HUES64 (cell line): ENCODE measurements at regions not wholly inside any gene's neighbourhood (a gene's known extent, or its start where the extent isn't known, plus 50 kb on each side); places are given as distances from the start of the nearest gene placed in this dataset.
"Not testable (repeated sequence)": the region's sequence is repeated elsewhere in the genome, so short reads cannot be mapped to it uniquely, and the experiment has no call there.

Experiments
- H3K27ac ChIP-seq: 2 replicates; pipeline ENCODE4 v1.7.0; 2013; ENCODE audit warnings: low read depth, low read length, inconsistent platforms
- H3K27me3 ChIP-seq: 2 replicates; pipeline ENCODE4 v1.6.1; 2013; ENCODE audit warnings: mild to moderate bottlenecking, low read length; ENCODE audit not compliant: insufficient read depth
- H3K36me3 ChIP-seq: 2 replicates; pipeline ENCODE4 v1.6.1; 2013; ENCODE audit warnings: mild to moderate bottlenecking, low read length; ENCODE audit not compliant: insufficient read depth
- H3K4me1 ChIP-seq: 2 replicates; pipeline ENCODE4 v1.6.1; 2013; ENCODE audit warnings: mild to moderate bottlenecking, low read length, moderate library complexity; ENCODE audit not compliant: insufficient read depth
- H3K4me3 ChIP-seq: 2 replicates; pipeline ENCODE4 v1.5.1; 2013; ENCODE audit warnings: mild to moderate bottlenecking, low read length, moderate library complexity
- H3K9ac ChIP-seq: 2 replicates; pipeline ENCODE4 v1.6.1; 2013; ENCODE audit warnings: mild to moderate bottlenecking, low read depth, low read length
- H3K9me3 ChIP-seq: 2 replicates; pipeline ENCODE4 v1.6.1; 2013; ENCODE audit warnings: low read depth, low read length; ENCODE audit not compliant: insufficient read depth
- WGBS: fragments of 150-250, 120-280 bp; methylation state at CpG from one replicate; pipeline ENCODE4 v1.1.7; 2013; ENCODE audit warnings: missing lambda C conversion rate; 5-methylcytosine and 5-hydroxymethylcytosine counted together

DNA sequence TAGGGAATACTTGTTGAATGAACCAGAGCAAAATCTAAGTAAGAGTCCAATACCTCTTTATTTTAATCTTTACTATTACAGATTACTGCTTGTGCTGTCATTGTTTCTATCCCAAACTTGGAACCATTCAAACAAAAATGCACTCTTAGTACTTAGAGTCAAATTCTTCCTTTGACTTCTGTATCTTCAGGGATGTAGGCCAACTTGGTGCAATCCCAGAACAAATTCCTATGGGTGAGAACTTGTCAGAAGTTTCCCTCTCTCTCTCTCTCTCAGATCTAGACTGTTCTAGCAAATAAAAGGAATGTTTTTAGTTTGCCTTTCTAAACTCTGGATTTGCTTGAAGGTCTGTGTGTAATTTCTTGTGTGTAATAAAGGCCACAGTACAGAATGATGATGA, 329.0 kb upstream of the TMTC4 start:
- H3K27ac ChIP-seq = no peak overlapping the region
- H3K36me3 ChIP-seq = no peaks in the 10 kb centered on the region
- H3K4me1 ChIP-seq = peaks cover 7% of the 10 kb centered on the region
- no peak overlapping the region for H3K4me3 ChIP-seq
- H3K27me3 ChIP-seq = no peaks in the 10 kb centered on the region
- H3K9ac ChIP-seq = no peak overlapping the region
- H3K9me3 ChIP-seq = no peaks in the 10 kb centered on the region

DNA sequence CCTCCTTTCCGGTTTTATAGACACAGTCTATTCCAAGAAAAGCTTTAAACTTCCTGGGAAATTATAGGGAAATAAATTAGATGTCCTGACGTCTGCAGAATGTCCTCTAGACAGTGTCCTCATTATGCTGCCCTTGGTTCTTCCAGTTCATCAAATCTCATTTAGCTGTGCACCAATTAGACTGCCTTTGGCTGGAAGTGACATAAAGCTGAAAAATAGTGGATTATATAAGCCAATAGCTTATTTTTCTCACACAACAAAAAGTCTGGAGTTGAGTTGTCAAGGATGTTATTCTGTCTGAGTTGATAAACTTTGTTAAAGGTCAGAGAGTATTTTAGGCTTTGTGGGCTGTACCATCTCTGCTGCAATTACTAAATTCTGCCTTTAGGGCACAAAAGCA, 314.8 kb upstream of the TMTC4 start:
- H3K27me3 ChIP-seq = no peaks in the 10 kb centered on the region
- H3K9me3 ChIP-seq = peaks cover 2% of the 10 kb centered on the region; the same call in 1 of the 2 replicates
- no peak overlapping the region for H3K9ac ChIP-seq
- no peak overlapping the region for H3K27ac ChIP-seq
- H3K36me3 ChIP-seq = no peaks in the 10 kb centered on the region
- WGBS = 83% methylated on average over 1 of the region's 2 CpGs
- peaks cover 15% of the 10 kb centered on the region for H3K4me1 ChIP-seq
- no peak overlapping the region for H3K4me3 ChIP-seq

DNA sequence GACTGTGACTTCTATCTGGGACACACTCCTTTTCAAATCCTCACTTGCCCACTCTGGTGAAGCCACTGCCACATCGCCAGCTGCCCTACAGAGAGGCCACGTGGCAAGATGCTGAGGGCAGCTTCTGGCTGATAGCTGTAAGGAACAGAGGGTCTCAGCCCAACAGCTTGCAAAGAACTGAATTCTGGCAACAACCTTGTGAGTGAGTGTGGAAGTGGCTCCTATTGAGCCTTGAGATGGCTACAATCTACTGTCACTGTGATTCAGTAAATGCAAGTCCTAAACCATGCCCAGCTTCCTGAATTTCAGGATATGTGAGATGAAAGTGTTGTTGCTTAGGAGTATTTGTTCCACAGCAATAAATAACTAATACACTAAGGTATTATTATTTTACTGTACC, 314.3 kb upstream of the TMTC4 start:
- Histone ChIP-seq H3K27ac (no peak overlapping the region), H3K4me3 (no peak overlapping the region), H3K9ac (no peak overlapping the region), H3K36me3 (no peaks in the 10 kb centered on the region), H3K27me3 (no peaks in the 10 kb centered on the region), H3K4me1 (peaks cover 15% of the 10 kb centered on the region), H3K9me3 (peaks cover 2% of the 10 kb centered on the region; the same call in 1 of the 2 replicates)
- 95% methylated on average over 2 of the region's 2 CpGs for WGBS

DNA sequence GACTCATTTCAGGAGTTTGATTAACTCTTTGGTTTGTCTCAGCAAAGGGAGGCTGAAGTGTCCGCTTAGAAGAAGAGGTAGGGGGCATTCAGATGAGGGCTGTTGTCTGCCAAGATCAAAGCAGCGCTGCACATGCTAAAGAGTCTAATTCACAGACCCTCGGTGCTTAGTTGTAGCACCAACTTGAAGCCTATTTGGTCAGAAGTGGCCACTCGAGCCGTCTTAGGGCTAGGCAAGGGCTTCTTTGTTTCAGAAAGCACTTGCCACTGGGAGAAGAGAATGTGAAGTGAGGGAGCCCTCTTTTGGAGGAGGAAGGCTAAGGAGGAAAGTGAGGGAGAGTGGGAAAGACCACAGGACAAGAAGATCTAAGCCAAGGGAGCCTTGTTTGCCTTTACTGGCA, 313.4 kb upstream of the TMTC4 start:
- no peak overlapping the region for H3K4me3 ChIP-seq
- peak overlapping the region; percentile 39; the same call in 1 of the 2 replicates for H3K9ac ChIP-seq
- H3K27ac ChIP-seq = no peak overlapping the region
- H3K27me3 ChIP-seq = no peaks in the 10 kb centered on the region
- WGBS = 27% methylated on average over 5 of the region's 5 CpGs
- H3K36me3 ChIP-seq = no peaks in the 10 kb centered on the region
- peaks cover 2% of the 10 kb centered on the region; the same call in 1 of the 2 replicates for H3K9me3 ChIP-seq
- peaks cover 15% of the 10 kb centered on the region for H3K4me1 ChIP-seq

DNA sequence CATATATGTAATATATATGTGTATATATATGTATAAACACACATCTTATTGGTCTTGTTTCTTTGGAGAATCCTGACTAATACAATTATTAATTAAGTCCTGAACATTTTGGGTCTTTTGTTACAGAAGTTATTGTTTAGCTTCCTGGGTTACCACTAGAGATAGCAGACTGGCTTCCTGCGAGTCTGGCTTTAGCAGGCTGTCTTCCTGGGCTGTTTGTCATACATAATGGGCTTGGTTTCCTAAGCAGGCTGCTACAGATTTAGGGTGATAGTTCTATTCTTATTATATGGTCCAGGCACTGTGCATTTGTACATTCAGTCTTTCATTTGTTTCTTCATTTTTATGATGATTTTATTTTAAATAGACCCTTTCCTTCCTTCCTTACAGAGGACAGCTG, 312.0 kb upstream of the TMTC4 start:
- Histone ChIP-seq H3K4me1 (peaks cover 15% of the 10 kb centered on the region), H3K9me3 (peaks cover 2% of the 10 kb centered on the region; the same call in 1 of the 2 replicates), H3K9ac (no peak overlapping the region), H3K27ac (no peak overlapping the region), H3K27me3 (no peaks in the 10 kb centered on the region), H3K36me3 (no peaks in the 10 kb centered on the region), H3K4me3 (no peak overlapping the region)
- 75% methylated on average over 1 of the region's 1 CpG for WGBS

DNA sequence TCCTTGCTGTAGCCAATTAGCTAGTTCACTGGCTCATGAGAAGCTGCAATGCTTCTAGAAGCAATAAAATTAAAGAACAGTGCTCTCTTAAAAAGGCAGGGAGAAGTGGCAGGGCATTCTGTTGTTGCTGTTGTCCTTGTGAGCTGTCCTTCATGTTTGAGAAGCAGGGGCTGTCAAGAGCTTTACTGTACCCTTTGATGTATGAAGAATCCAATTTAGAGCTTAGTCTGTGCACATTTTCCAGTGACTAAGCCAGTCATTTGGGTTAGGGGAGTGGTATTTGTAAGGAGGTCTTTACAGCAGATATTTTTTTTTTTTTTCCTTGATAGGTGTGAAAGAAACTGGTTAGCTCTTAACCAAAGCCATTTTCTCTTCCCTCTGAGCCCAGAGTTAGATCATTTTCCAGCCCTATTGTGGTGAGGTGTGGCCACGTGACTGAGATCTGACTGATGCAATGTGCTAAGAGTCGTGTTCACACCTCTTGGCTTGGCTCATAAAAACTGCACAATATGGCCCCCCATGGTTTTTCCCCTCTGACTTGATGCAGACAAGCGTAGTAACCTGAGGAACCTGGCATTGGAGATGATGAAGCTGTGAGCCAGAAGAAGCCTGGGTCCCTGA, 309.6 kb upstream of the TMTC4 start:
- Histone ChIP-seq H3K36me3 (no peaks in the 10 kb centered on the region), H3K9me3 (no peaks in the 10 kb centered on the region), H3K27ac (no peak overlapping the region), H3K9ac (no peak overlapping the region), H3K4me1 (peaks cover 25% of the 10 kb centered on the region), H3K4me3 (no peak overlapping the region), H3K27me3 (no peaks in the 10 kb centered on the region)
- 68% methylated on average over 3 of the region's 3 CpGs for WGBS

DNA sequence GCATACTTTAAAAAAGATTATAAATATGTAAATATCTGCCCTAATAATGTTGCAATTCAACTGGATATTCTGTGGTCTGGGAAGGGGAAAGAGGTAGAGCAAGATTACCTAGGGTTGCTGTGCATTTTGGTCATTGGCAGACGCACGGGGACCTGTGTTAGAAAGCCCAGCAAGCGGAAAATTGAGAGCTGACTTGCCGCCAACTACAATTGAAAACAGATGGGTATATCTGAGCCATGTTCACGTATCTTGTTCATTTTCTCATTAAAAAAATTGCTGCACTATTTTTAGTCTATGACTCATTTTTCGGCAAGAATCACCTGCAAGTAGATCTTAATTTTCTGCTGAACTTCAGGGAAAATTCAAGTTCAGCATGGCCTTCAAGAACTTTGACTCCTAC, 308.5 kb upstream of the TMTC4 start:
- Histone ChIP-seq H3K9me3 (no peaks in the 10 kb centered on the region), H3K27me3 (no peaks in the 10 kb centered on the region), H3K4me1 (peaks cover 24% of the 10 kb centered on the region), H3K9ac (no peak overlapping the region), H3K36me3 (no peaks in the 10 kb centered on the region), H3K27ac (no peak overlapping the region), H3K4me3 (no peak overlapping the region)
- 96% methylated on average over 6 of the region's 6 CpGs for WGBS

DNA sequence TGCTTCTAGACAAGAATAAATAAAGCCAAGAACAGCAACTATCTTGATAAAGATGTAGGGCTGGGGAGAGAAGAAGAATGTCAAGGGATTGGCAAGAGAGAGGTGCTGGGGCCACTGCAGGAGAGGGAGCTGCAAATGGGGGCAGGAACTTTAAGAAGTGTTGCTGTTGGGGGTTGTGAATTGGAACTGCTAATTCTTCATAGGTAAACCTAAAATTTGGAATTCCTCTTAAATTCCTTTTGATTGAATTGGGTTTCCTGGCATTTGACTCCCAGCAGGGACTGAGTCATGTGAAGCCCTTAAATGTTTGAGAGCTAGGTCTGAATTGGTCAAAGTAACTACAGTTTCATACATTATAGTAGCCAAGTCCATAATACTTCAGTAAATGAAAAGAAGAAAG, 305.6 kb upstream of the TMTC4 start:
- Histone ChIP-seq H3K9me3 (no peaks in the 10 kb centered on the region), H3K36me3 (no peaks in the 10 kb centered on the region), H3K27me3 (no peaks in the 10 kb centered on the region), H3K4me1 (0 out of 2 replicates have a peak, but pooled peaks cover 10% of the 10 kb centered on the region), H3K27ac (no peak overlapping the region), H3K4me3 (no peak overlapping the region), H3K9ac (no peak overlapping the region)

DNA sequence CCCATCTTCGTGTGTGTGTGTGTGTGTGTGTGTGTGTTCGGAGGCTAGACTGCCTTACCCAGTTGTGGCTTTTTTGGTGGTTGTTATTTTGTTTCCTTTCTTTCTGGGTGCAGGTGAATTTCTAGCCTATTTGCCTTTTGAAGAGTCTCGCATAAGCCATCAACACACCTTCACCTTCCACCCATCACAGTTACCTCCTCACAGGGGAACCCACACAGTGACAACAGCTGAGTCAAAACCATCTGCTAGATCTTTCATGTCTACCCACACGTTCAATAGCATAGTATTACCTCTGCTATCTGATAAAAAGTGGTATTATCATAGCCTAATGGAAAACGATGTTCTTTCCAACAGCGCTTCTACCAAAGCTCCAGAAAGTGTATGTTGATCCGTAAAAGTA, 303.2 kb upstream of the TMTC4 start:
- H3K9ac ChIP-seq = no peak overlapping the region
- no peak overlapping the region for H3K27ac ChIP-seq
- H3K27me3 ChIP-seq = no peaks in the 10 kb centered on the region
- no peaks in the 10 kb centered on the region for H3K9me3 ChIP-seq
- H3K36me3 ChIP-seq = no peaks in the 10 kb centered on the region
- H3K4me1 ChIP-seq = 0 out of 2 replicates have a peak, but pooled peaks cover 10% of the 10 kb centered on the region
- 91% methylated on average over 5 of the region's 7 CpGs for WGBS
- no peak overlapping the region for H3K4me3 ChIP-seq

DNA sequence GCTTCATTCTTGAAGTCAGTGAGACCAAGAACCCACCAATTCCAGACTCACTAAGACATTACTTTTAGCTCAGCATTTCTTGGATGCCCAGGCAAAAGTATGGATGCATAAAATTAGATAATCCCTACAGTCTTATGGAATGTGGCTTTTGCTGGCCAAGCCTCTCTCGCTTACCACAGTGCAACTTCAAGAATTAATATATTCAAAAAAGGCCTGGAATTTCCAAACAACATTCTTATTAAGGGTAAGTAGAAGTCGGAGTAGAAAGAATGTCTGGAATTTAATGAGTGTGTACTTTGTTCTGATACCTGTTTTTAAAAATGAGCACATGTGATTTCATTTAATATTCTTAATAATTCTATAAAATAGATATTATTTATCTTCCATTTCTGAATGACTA, 302.4 kb upstream of the TMTC4 start:
- Histone ChIP-seq H3K4me1 (0 out of 2 replicates have a peak, but pooled peaks cover 10% of the 10 kb centered on the region), H3K9ac (no peak overlapping the region), H3K27ac (no peak overlapping the region), H3K36me3 (no peaks in the 10 kb centered on the region), H3K4me3 (no peak overlapping the region), H3K9me3 (0 out of 2 replicates have a peak, but pooled peaks cover 4% of the 10 kb centered on the region), H3K27me3 (no peaks in the 10 kb centered on the region)
- no CpG with 5 or more reads among the region's 2 CpGs for WGBS

DNA sequence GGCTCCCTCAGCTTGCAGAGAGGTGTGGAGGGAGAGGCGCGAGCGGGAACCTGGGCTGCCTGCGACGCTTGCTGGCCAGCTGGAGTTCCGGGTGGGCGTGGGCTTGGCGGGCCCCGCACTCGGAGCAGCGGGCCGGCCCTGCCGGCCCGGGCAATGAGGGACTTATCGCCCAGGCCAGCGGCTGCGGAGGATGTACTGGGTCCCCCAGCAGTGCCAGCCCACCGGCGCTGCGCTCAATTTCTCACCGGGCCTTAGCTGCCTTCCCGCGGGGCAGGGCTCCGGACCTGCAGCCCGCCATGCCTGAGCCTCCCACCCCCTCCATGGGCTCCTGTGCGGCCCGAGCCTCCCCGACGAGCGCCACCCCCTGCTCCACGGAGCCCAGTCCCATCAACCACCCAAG, 301.1 kb upstream of the TMTC4 start:
- not testable (repeated sequence) for H3K36me3 ChIP-seq, H3K27ac ChIP-seq, H3K4me3 ChIP-seq, H3K27me3 ChIP-seq, H3K9me3 ChIP-seq, H3K9ac ChIP-seq
- 0 out of 2 replicates have a peak, but pooled peaks cover 10% of the 10 kb centered on the region for H3K4me1 ChIP-seq
- WGBS = 95% methylated on average over 30 of the region's 31 CpGs

DNA sequence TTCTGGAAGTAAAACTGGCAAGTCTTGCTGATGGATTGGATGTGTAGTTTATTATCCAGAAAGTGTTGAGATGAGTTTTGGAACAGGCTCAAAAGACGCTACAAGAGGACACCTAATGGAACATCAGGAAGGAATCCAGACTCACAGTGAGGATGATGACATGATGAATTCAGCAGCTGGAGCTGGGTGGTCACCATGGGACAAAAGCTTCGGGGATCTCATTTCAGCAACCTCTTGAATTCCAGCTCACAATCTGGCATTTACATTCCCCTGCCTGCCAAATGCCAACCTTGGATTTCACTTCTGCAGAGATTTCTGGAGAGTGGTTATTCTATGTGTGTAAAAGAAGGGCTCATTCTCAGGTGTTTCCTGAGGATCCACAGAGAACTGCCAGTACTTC, 288.0 kb upstream of the TMTC4 start:
- Histone ChIP-seq H3K4me1 (no peaks in the 10 kb centered on the region), H3K4me3 (no peak overlapping the region), H3K27ac (no peak overlapping the region), H3K9me3 (no peaks in the 10 kb centered on the region), H3K36me3 (no peaks in the 10 kb centered on the region), H3K27me3 (no peaks in the 10 kb centered on the region), H3K9ac (no peak overlapping the region)
- 89% methylated on average over 2 of the region's 2 CpGs for WGBS
